Skeletal muscle satellite cell (primary cell): ENCODE measurements at regions not wholly inside any gene's neighbourhood (a gene's known extent, or its start where the extent isn't known, plus 50 kb on each side); places are given as distances from the start of the nearest gene placed in this dataset.
"Not testable (repeated sequence)": the region's sequence is repeated elsewhere in the genome, so short reads cannot be mapped to it uniquely, and the experiment has no call there.

ENCODE experiments used
- H3K27me3 ChIP-seq: 2 replicates; pipeline ENCODE4 v1.7.0; 2013; ENCODE audit warnings: low read length; ENCODE audit not compliant: control insufficient read depth, insufficient read depth
- H3K36me3 ChIP-seq: 2 replicates; pipeline ENCODE4 v1.7.0; 2013; ENCODE audit warnings: mild to moderate bottlenecking, control low read depth, low read length; ENCODE audit not compliant: insufficient read depth
- H3K4me1 ChIP-seq: 2 replicates; pipeline ENCODE4 v1.7.0; 2013; ENCODE audit warnings: low read length; ENCODE audit not compliant: control insufficient read depth, insufficient read depth
- H3K4me2 ChIP-seq: 2 replicates; pipeline ENCODE4 v1.7.0; 2013; ENCODE audit warnings: mild to moderate bottlenecking, low read length
- H3K4me3 ChIP-seq: 2 replicates; pipeline ENCODE4 v1.7.0; 2013; ENCODE audit warnings: low read length
- H3K9ac ChIP-seq: 2 replicates; pipeline ENCODE4 v1.7.0; 2013; ENCODE audit warnings: mild to moderate bottlenecking, low read depth, low read length, moderate library complexity
- H3K9me3 ChIP-seq: replicated peaks from 2 replicates; pipeline ENCODE4 v1.7.0; 2013; ENCODE audit warnings: mild to moderate bottlenecking, control low read depth, low read length

- Histone ChIP-seq H3K27me3 (no peaks in the 10 kb centered on the region), H3K36me3 (no peaks in the 10 kb centered on the region), H3K4me2 (no peak overlapping the region), H3K9me3 (peaks cover 31% of the 10 kb centered on the region), H3K4me1 (no peaks in the 10 kb centered on the region), H3K4me3 (no peak overlapping the region), H3K9ac (no peak overlapping the region)
These were observed 1006.4 kb downstream of the BRD1 start for GRCh38 chr22:48821346-48821690.

- H3K36me3 ChIP-seq = no peaks in the 10 kb centered on the region
- H3K4me2 ChIP-seq = no peak overlapping the region
- no peaks in the 10 kb centered on the region for H3K27me3 ChIP-seq
- H3K4me1 ChIP-seq = no peaks in the 10 kb centered on the region
- H3K4me3 ChIP-seq = no peak overlapping the region
- H3K9ac ChIP-seq = no peak overlapping the region
- H3K9me3 ChIP-seq = peaks cover 27% of the 10 kb centered on the region
These were observed 1007.0 kb downstream of the BRD1 start for GRCh38 chr22:48820481-48821345.

- Histone ChIP-seq H3K4me1 (no peaks in the 10 kb centered on the region), H3K4me3 (no peak overlapping the region), H3K4me2 (no peak overlapping the region), H3K36me3 (no peaks in the 10 kb centered on the region), H3K9ac (no peak overlapping the region), H3K27me3 (no peaks in the 10 kb centered on the region), H3K9me3 (peaks cover 30% of the 10 kb centered on the region)
These were observed 1007.7 kb downstream of the BRD1 start for GRCh38 chr22:48819961-48820360.

GRCh38 chr22:48819232-48819631 lies 1008.4 kb downstream of the BRD1 start:
- no peak overlapping the region for H3K9ac ChIP-seq
- no peak overlapping the region for H3K4me2 ChIP-seq
- no peaks in the 10 kb centered on the region for H3K27me3 ChIP-seq
- H3K9me3 ChIP-seq = peaks cover 32% of the 10 kb centered on the region
- H3K36me3 ChIP-seq = no peaks in the 10 kb centered on the region
- H3K4me1 ChIP-seq = no peaks in the 10 kb centered on the region
- no peak overlapping the region for H3K4me3 ChIP-seq

GRCh38 chr22:48817491-48817890 lies 1010.2 kb downstream of the BRD1 start:
- H3K9me3 ChIP-seq = peaks cover 26% of the 10 kb centered on the region
- not testable (repeated sequence) for H3K4me2 ChIP-seq, H3K4me3 ChIP-seq, H3K27me3 ChIP-seq, H3K4me1 ChIP-seq, H3K9ac ChIP-seq, H3K36me3 ChIP-seq

- Histone ChIP-seq H3K9ac (no peak overlapping the region), H3K36me3 (no peaks in the 10 kb centered on the region), H3K9me3 (peaks cover 12% of the 10 kb centered on the region), H3K27me3 (no peaks in the 10 kb centered on the region), H3K4me2 (no peak overlapping the region), H3K4me3 (no peak overlapping the region), H3K4me1 (no peaks in the 10 kb centered on the region)
These were observed 1015.8 kb downstream of the BRD1 start for GRCh38 chr22:48811885-48812284.

GRCh38 chr22:48808038-48808960 lies 1019.4 kb downstream of the BRD1 start:
- Histone ChIP-seq H3K4me3 (no peak overlapping the region), H3K4me2 (no peak overlapping the region), H3K9me3 (peaks cover 10% of the 10 kb centered on the region), H3K36me3 (no peaks in the 10 kb centered on the region), H3K27me3 (no peaks in the 10 kb centered on the region), H3K4me1 (no peaks in the 10 kb centered on the region), H3K9ac (no peak overlapping the region)

- Histone ChIP-seq H3K9me3 (peaks cover 19% of the 10 kb centered on the region), H3K36me3 (no peaks in the 10 kb centered on the region)
These were observed 1020.5 kb downstream of the BRD1 start for GRCh38 chr22:48807155-48807554.

DNA sequence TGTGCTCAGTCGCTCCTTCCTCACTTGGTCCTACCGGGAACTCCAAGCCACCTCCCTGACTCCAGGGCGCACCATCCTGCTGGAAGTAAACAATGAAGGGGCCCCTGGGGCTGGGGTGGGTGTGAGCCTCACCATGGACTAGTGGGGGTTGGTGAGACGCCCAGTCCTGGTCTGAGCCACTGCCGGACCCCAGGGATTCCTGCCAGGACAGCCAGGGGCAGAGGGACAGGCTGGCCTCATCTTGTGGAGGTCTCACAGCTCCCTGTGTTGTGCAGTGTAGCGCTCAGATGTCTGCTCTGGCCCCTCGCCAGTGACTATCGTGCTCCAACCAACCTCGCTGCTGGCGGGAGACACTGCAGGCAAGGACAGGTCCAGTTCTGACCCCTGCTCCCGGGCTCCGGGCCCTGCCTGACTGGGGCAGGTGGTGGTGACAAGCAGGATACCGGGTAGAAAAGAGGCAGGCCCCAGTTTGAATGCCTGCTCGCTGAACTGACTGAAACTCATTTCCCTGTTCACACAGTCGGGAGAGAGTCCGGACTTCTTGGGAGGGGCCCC lies 1021.4 kb downstream of the BRD1 start:
- no peaks in the 10 kb centered on the region for H3K4me1 ChIP-seq
- H3K36me3 ChIP-seq = no peaks in the 10 kb centered on the region
- no peak overlapping the region for H3K4me2 ChIP-seq
- H3K9ac ChIP-seq = no peak overlapping the region
- peaks cover 23% of the 10 kb centered on the region for H3K9me3 ChIP-seq
- H3K4me3 ChIP-seq = no peak overlapping the region
- H3K27me3 ChIP-seq = no peaks in the 10 kb centered on the region

More at GRCh38 chr22:48807155-48807554, 1020.5 kb downstream of the BRD1 start:
- no peak overlapping the region for H3K4me3 ChIP-seq
- H3K4me1 ChIP-seq = no peaks in the 10 kb centered on the region
- no peaks in the 10 kb centered on the region for H3K27me3 ChIP-seq
- no peak overlapping the region for H3K9ac ChIP-seq
- H3K4me2 ChIP-seq = no peak overlapping the region

- no peaks in the 10 kb centered on the region for H3K36me3 ChIP-seq
- H3K4me3 ChIP-seq = no peak overlapping the region
- H3K4me2 ChIP-seq = no peak overlapping the region
- peaks cover 25% of the 10 kb centered on the region for H3K9me3 ChIP-seq
- H3K9ac ChIP-seq = no peak overlapping the region
- no peaks in the 10 kb centered on the region for H3K27me3 ChIP-seq
- no peaks in the 10 kb centered on the region for H3K4me1 ChIP-seq
These were observed 1022.2 kb downstream of the BRD1 start for GRCh38 chr22:48805516-48805915.

DNA sequence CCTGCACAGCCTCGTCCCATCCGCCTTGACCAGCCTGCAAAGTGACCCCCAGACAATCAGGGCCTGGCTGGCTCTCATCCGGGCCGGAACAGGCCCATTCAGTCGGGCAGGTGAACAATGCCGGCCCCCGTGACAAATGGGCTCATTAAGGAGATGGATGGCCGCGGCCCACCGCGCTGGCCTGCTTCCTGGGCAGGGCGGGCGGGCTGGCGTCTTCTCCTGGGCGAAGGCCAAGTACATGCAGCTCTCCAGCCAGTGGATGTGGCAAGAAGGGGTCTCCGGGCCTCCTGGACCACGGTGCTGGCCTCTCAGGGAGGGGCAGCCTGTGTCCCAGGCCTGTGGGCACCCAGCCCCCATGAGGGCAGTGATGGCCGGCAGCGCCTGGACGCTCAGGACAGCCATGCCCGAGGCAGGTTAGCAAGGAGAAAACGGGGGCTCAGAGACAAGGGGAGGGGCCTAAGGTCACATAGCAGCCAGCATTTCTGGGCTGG lies 1022.8 kb downstream of the BRD1 start:
- Histone ChIP-seq H3K27me3 (no peaks in the 10 kb centered on the region), H3K4me2 (no peak overlapping the region), H3K4me1 (no peaks in the 10 kb centered on the region), H3K9ac (no peak overlapping the region), H3K36me3 (no peaks in the 10 kb centered on the region), H3K9me3 (peaks cover 32% of the 10 kb centered on the region), H3K4me3 (no peak overlapping the region)
